HepG2 (cell line): ENCODE measurements at regions not wholly inside any gene's neighbourhood (a gene's known extent, or its start where the extent isn't known, plus 50 kb on each side); places are given as distances from the start of the nearest gene placed in this dataset.

Source experiments
- E2F2 ChIP-seq: sonication (generic); formaldehyde crosslinking; IDR thresholded peaks from 2 replicates; pipeline ENCODE4 v1.4.0; 2020; ENCODE audit warnings: missing genetic modification reagents, borderline replicate concordance
- FOXM1 ChIP-seq: sonication (generic); formaldehyde crosslinking; IDR thresholded peaks from 2 replicates; pipeline ENCODE4 v1.5.0; 2020; ENCODE audit warnings: missing genetic modification reagents
- GTF3A ChIP-seq: sonication (generic); formaldehyde crosslinking; conservative IDR thresholded peaks from 2 replicates; pipeline ENCODE4 v1.4.0; 2020; ENCODE audit warnings: mild to moderate bottlenecking, missing genetic modification reagents
- JUNB ChIP-seq: sonication (generic); formaldehyde crosslinking; IDR thresholded peaks from 2 replicates; pipeline ENCODE4 v1.8.0; 2022; ENCODE audit warnings: missing genetic modification reagents, mild to moderate bottlenecking, borderline replicate concordance
- MIER2 ChIP-seq: IDR thresholded peaks from 2 replicates; pipeline ENCODE4 v1.6.1; 2016; ENCODE audit warnings: missing biosample characterization, missing genetic modification reagents
- SIX1 ChIP-seq: sonication (generic); formaldehyde crosslinking; IDR thresholded peaks from 2 replicates; pipeline ENCODE4 v1.4.0; 2020; ENCODE audit warnings: missing genetic modification reagents, borderline replicate concordance
- SMAD3 ChIP-seq: sonication (generic); formaldehyde crosslinking; IDR thresholded peaks from 2 replicates; pipeline ENCODE4 v1.4.0; 2020; ENCODE audit warnings: missing genetic modification reagents
- SNAI1 ChIP-seq: sonication (generic); formaldehyde crosslinking; IDR thresholded peaks from 2 replicates; pipeline ENCODE4 v1.5.0; 2020; ENCODE audit warnings: mild to moderate bottlenecking, missing genetic modification reagents, borderline replicate concordance
- TCF12 ChIP-seq, 2 experiments: fragments of 450-650 bp in 1 of 2; sonication (generic) in 1 of 2; formaldehyde crosslinking in 1 of 2; IDR thresholded peaks; 2 replicates each; pipeline versions ENCODE4 v1.6.1 to v1.8.0; 2017 to 2022; ENCODE audit warnings: antibody characterized with exemption in 1 of 2, mild to moderate bottlenecking in 1 of 2, missing genetic modification reagents in 1 of 2, moderate library complexity in 1 of 2
- YEATS4 ChIP-seq: sonication (generic); formaldehyde crosslinking; IDR thresholded peaks from 2 replicates; pipeline ENCODE4 v1.4.0; 2020; ENCODE audit warnings: missing genetic modification reagents, borderline replicate concordance
- ZBTB33 ChIP-seq: sonication (generic); formaldehyde crosslinking; IDR thresholded peaks from 2 replicates; pipeline ENCODE4 v1.4.0; 2020; ENCODE audit warnings: missing genetic modification reagents
- ZFP36L2 ChIP-seq: sonication (generic); formaldehyde crosslinking; IDR thresholded peaks from 2 replicates; pipeline ENCODE4 v1.4.0; 2020; ENCODE audit warnings: missing genetic modification reagents
- ZNF207 ChIP-seq: fragments of 450-650 bp; IDR thresholded peaks from 2 replicates; pipeline ENCODE4 v1.6.1; 2016; ENCODE audit warnings: antibody characterized with exemption, borderline replicate concordance
- ZNF335 ChIP-seq: sonication (generic); formaldehyde crosslinking; IDR thresholded peaks from 2 replicates; pipeline ENCODE4 v1.4.0; 2020; ENCODE audit warnings: missing genetic modification reagents
- ZNF34 ChIP-seq: sonication (generic); formaldehyde crosslinking; IDR thresholded peaks from 2 replicates; pipeline ENCODE4 v1.4.0; 2020; ENCODE audit warnings: mild to moderate bottlenecking, missing genetic modification reagents, borderline replicate concordance
- ZNF546 ChIP-seq: sonication (generic); formaldehyde crosslinking; conservative IDR thresholded peaks from 2 replicates; pipeline ENCODE4 v1.8.1; 2023; ENCODE audit warnings: mild to moderate bottlenecking, missing genetic modification reagents
- ZNF615 ChIP-seq: sonication (generic); formaldehyde crosslinking; IDR thresholded peaks from 2 replicates; pipeline ENCODE4 v1.5.0; 2020; ENCODE audit warnings: mild to moderate bottlenecking, missing genetic modification reagents, borderline replicate concordance
- ZNF687 ChIP-seq: sonication (generic); formaldehyde crosslinking; IDR thresholded peaks from 2 replicates; pipeline ENCODE4 v1.5.1; 2020; ENCODE audit warnings: mild to moderate bottlenecking, missing genetic modification reagents, moderate library complexity
- ZNF7 ChIP-seq: IDR thresholded peaks from 2 replicates; pipeline ENCODE4 v1.6.1; 2016; ENCODE audit warnings: missing biosample characterization, missing genetic modification reagents
- ZNF768 ChIP-seq: sonication (generic); formaldehyde crosslinking; IDR thresholded peaks from 2 replicates; pipeline ENCODE4 v1.4.0; 2020; ENCODE audit warnings: missing genetic modification reagents
- ZNF788 ChIP-seq: sonication (generic); formaldehyde crosslinking; IDR thresholded peaks from 2 replicates; pipeline ENCODE4 v1.5.0; 2020; ENCODE audit warnings: mild to moderate bottlenecking, missing genetic modification reagents, borderline replicate concordance
- ZNF878 ChIP-seq: sonication (generic); formaldehyde crosslinking; IDR thresholded peaks from 2 replicates; pipeline ENCODE4 v1.8.1; 2023; ENCODE audit warnings: mild to moderate bottlenecking, missing genetic modification reagents, moderate library complexity

GRCh38 chr3:147184794-147185193 lies 221.5 kb downstream of the ZIC4 start (continued):
- TF ChIP-seq GTF3A (CRISPR knock-in tag) (no peak), ZNF207 (no peak), SNAI1 (CRISPR knock-in tag) (no peak), ZNF788 (peak; percentile 69; the same call in 1 of the 2 replicates), ZNF878 (CRISPR knock-in tag) (peak; percentile 63; the same call in 1 of the 2 replicates), ZNF546 (CRISPR knock-in tag) (no peak), MIER2 (CRISPR knock-in tag) (peak; percentile 81), TCF12 (IDR thresholded peaks at IDR 0.05) (no peak), TCF12 (CRISPR knock-in tag; IDR thresholded peaks at IDR 0.05) (no peak), ZNF34 (no peak), ZNF615 (CRISPR knock-in tag) (no peak), ZNF768 (CRISPR knock-in tag) (no peak), ZNF335 (CRISPR knock-in tag) (no peak), ZBTB33 (CRISPR knock-in tag) (no peak), ZNF687 (CRISPR knock-in tag) (no peak), JUNB (CRISPR knock-in tag) (no peak), E2F2 (CRISPR knock-in tag) (no peak), FOXM1 (CRISPR knock-in tag) (no peak), ZNF7 (CRISPR knock-in tag) (no peak), ZFP36L2 (CRISPR knock-in tag) (no peak), SMAD3 (CRISPR knock-in tag) (peak; percentile 54; the same call in 1 of the 2 replicates), SIX1 (CRISPR knock-in tag) (peak; percentile 64; the same call in 1 of the 2 replicates), YEATS4 (CRISPR knock-in tag) (0 out of 2 replicates have a peak, but pooled peaks have one; percentile 32)
